NCI-H146 (cell line): ENCODE measurements at regions not wholly inside any gene's neighbourhood (a gene's known extent, or its start where the extent isn't known, plus 50 kb on each side); places are given as distances from the start of the nearest gene placed in this dataset.
"Not testable (repeated sequence)": the region's sequence is repeated elsewhere in the genome, so short reads cannot be mapped to it uniquely, and the experiment has no call there.

Experiments
- DNase-seq: peaks from one replicate; lab custom pipeline; 2025; lab: John Stamatoyannopoulos, UW

DNA sequence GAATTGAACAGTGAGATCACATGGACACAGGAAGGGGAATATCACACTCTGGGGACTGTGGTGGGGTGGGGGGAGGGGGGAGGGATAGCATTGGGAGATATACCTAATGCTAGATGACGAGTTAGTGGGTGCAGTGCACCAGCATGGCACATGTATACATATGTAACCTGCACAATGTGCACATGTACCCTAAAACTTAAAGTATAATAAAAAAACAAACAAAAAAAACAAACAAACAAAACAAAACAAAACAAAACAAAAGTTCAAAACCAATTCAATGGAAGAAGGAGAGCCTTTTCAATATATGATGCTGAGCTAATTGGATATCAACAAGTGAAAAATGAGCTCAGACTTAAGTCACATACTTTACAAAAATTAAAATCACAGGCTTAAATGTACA lies 592.8 kb downstream of the CBLN4 start:
- DNase-seq: not testable (repeated sequence)

DNA sequence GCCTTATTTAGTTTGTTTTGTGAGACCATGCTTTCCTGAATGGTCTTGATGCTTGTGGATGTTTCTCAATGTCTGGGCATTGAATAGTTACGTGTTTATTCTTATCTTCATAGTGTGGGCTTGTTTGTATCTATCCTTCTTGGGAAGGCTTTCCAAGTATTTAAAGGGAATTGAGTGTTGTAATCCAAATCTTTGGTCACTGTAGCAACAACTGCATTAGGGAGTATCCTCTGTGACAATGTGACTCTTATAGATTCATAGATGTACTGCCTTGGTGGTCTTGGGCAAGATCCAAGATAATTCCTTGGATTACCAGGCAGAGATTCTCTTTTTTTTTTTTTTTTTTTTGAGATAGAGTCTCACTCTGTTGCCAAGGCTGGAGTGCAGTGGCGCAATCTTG lies 598.4 kb downstream of the CBLN4 start:
- DNase-seq: no peak

DNA sequence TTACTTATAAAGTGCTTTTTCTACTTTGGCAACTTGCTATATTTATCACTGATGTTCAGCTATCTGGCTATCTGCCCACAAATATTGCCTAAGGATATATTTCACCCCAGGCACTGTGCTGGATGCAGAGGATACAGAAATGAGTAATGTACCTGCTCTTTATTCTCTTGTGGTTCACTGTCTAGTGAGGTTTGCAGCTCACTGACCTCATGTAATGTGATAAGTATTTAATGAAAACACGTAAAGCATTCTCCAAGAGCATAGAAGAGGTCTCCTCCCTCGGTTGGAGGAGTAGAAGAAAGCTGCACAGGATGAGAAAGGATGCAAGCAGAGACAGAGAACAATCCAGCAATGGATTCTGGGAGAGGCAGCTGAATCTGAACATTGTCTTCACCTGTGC lies 610.7 kb downstream of the CBLN4 start:
- DNase-seq: peak; percentile 45

DNA sequence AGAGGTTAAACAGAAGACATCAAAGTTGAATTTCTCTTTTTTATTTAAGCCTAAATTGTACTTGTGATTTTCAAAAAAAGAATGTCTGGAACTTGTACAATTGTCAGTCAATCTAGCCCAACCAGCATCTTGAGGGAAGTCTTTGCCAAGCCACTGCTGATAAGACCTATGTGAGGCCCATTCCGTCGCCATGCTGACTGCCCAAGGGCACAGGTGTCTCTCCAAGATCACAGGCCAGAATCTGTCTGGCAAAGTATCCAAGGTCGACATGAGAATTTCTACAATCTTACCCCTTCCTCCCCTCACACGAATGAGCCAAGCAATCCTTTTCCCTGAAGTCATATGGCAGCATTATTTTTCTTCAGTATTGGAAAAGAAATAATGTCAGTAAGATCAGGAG lies 614.5 kb downstream of the CBLN4 start:
- DNase-seq: no peak

DNA sequence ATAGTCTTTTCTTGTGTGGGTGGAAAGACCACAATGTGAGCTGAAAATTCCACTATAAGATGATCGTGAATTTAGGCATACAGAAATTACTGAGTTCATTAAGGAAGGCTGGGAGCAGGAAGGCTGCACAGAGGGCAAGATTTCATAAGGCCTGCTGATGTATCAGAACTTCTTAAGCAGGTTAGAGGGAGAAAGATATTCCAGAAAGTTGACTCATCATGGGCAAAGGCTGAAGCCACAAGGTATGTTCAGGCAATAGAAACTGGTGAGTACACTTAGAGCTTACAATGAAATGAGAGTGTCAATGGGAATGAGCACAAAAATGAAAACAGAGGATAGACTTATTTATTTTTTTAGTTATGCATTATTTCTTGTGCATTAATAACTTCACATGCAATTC lies 618.6 kb downstream of the CBLN4 start:
- DNase-seq: no peak

DNA sequence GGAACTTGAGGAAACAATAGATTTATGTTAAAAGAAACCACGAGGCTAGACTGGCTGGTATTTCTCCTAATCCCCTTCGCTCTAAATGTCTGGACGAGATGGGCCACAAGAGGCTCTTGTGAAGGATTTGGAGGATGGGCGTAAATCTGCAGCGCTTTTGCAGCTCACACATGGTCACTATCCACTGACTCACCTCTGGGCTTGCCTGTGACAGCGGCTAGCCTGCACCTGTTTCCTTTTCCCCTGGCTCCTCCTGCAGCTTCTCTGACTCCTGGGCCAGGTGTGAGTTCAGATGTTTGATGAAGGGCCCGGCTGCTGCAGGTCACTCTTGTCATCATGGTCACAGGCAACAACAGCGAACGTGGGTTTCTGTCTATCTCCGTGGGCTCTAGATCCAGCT lies 629.4 kb downstream of the CBLN4 start:
- DNase-seq: peak; percentile 95

DNA sequence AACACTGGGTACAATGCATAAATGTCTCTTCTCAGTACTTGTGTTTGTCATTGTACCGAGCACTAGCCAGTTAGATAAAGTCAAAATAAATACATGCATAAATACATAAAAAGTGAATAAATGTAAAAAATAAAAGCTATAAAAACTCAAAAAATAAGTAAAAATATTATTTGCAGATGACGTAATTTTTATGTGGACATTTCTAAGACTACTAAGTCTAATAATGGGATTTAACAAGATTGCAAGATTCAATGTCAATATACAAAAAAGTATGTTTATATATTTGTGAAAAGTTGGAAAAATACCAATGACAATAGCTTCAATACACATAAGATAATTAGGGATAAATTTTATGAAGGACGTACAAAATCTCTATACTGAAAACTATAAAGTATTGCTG lies 639.6 kb downstream of the CBLN4 start:
- DNase-seq: no peak

DNA sequence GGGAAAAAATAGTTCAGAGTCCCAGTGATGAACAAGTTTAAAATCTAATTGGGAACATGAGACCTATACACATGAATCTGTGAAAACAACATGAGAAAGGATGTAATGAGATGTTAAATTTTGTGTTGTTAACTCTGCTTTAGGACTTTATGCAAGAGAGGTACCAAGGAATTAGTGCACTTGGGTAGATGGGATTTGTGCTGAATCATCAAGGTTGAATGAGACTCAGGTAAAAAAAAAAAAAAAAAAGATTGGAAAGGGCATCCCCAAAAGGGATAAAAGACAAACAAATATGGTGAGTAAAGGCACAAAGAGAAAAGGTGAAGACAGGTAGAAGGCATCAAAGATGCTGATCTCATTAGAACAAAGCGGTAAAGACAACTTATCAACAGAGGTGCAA lies 644.4 kb downstream of the CBLN4 start:
- no peak for DNase-seq

DNA sequence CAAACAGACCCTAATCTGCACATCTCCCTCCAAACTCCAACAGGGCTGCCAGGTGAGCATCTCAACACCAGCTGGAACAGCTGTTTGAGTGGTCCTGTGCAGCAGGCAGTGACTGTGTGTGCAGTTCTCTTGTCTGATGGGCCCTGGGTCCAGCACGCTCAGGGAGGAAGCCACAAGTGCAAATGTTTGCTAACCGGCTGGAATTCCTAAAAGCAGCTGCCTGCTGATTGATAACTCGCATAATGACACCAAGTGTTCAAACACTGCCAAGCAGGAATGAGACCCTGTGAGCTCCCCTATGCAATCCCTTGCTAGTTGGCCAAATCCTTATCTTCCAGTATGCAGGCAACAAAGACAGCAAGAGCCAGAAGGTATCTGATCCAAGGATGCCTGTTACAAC lies 650.6 kb downstream of the CBLN4 start:
- DNase-seq: peak; percentile 100

DNA sequence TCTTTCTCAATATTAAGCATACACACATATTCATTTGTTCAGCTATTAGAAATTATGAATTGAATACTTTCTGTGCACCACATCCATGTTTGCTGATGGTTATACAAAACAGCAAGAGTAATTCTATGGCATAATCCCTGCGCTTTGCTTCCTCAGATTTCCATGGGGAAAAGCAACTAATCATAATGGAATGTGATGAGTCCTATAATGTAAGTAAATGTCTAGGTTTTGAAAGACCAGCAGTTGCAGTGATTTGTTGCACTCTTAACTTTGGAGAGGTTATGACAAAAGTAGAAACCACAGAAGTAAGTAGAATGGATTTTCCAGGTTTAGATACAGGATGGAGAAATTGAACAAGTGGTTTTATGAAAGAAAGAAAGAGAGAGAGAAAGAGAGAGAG lies 652.1 kb downstream of the CBLN4 start:
- DNase-seq: no peak

DNA sequence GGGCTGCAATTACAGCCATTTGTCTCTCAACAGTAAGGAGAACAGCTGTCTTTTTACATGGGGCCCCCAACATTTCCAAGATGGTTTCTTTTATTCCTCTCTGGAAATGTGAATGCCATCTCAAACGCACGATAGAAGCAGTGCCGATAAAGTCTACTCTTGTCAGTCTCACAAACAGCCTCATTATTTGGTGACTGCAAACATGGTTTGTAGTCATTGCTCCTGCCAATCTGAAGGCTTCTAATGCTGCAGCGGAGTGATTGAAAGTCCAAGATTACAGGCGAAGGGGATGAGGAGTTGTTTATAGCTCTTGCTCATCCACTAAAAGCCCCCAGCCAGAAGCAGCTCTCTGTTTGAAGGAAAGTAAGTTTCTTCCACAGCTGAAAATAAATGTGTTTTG lies 657.1 kb downstream of the CBLN4 start:
- no peak for DNase-seq

DNA sequence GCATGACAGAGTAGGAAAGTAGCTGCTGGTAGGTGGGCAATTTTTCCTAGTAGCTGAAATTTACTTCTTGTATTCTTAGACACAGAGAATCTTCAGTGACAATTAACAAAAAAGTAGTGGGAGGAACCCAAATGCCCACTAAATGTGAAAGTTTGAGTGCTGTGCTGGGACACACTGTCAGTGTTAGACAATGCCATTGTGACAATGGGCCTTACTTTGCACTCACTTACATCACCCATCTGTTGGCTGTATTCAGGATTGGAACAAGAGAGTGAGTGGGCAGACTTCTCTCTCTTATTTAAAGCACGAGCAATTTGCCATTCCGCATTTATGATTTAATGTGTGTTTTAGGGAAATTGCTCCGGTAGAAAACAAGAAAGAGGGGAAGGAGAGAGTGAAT lies 662.5 kb downstream of the CBLN4 start:
- DNase-seq: no peak

DNA sequence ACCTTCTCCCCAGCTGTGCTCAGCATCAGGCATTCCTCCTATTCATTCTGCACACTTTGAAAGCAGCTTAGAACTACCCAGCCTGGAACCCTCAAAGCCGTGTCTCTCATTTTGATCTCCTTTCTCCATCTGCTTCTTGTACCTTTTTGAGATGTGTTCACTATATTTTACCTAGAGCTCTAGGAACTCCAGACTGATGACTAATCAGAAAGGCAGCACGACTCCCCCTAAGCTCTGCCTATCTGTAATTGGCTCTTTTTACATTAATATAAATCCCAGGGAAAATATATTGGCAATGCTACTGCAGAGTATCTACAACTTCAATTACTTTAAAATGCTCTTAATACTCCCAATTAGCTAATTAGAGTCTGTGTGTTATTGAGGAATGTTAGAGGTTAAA lies 671.5 kb downstream of the CBLN4 start:
- DNase-seq: no peak

DNA sequence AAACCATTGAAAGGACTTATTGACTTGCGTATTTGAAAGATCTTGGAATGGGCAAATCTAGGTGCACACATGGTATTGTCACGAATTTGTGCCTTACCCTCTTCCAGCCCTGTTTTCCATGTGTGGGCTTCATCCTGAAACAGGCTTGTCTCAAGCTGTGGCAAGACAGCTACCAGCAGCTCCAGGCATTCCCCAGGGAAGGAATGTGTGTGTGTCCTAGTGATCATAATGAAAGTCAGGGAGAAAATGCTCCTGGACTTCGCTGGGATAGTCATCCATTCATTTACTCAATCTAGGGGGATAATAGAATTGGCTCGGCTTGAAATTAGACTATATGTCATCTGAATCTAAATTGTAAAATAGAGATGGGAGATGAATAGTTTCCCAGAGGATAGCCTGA lies 676.2 kb downstream of the CBLN4 start:
- DNase-seq: no peak

DNA sequence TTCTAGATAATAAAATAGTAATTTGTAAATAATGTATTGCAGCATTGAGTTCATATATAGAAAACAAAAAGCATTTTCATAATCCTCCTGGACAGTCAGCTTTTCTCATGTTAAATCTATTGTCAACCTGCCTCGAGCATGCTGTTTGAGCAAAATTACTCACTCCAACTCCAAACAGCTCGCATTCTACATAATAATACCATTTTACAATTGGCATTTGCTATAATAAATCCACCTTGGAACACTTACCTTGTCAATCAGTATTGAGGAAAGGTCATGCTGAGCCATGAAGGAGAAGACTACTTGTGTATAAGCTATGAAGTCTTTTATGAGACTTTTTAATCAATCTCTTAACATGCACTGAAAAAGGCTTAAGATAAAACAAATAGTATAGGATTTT lies 682.6 kb downstream of the CBLN4 start:
- DNase-seq: no peak

DNA sequence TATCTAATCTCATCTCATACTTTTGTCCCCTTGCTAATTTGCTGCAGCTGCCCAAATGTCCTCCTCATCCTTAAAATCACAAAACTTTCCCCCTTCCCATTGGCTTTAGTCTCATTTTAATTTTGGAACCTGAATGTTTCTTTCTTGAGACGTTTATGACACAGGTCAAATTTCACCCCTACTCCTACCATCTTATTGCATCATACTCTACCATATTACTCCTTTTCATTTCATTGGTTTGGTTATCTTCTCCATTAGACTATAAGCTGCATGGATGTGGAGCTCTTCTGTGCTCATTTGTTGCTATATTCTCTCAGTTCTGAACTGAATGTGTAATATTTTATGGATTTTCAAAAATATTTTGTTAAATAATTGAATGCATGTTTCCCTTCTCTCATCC lies 688.6 kb downstream of the CBLN4 start:
- no peak for DNase-seq

DNA sequence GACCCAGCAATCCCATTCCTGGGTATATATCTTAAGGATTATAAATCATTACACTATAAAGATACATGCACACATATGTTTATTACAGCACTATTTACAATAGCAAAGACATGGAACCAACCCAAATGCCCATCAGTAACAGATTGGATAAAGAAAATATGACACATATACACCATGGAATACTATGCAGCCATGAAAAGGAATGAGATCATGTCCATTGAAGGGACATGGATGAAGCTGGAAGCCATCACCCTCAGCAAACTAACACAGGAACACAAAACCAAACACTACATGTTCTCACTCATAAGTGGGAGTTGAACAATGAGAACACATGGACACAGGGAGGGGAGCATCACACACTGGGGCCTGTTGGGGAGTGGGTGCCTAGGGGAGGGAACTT lies 694.5 kb downstream of the CBLN4 start:
- not testable (repeated sequence) for DNase-seq

DNA sequence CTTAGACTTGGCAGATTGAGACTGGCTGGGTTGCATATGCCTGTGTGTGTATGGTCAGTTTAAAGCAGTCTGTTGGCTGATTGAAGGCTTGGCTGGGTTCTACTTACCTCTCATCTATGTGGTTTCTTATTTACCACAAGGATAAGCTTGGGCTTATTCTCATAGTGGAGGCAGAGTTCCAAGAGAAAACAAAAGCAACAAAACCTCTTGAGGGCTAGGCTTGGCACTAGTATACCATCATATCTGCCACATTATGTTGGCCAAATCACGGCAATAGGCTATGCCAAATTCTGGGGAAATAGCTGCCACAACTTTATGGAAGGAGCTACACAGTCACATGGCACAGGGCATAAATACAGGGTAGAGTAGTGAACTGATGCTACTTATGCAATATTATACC lies 714.1 kb downstream of the CBLN4 start:
- no peak for DNase-seq

DNA sequence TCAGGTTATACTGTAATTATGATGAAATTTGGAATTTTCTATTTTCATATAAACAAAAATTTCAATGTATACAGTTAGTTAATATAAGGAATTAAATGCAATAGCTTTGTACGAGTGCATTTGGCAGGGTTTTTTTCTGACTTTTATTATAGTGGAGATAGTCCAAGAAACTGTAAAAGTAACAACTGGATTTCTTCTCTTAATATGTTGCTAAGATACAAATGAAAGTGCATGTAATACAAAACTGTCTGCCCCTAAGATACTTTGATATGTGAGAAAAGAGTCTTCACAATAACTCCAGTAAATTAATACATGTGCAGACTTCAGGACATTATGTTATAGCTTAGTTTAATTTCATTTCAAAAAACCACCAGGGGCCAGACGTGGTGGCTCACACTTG lies 721.4 kb downstream of the CBLN4 start:
- no peak for DNase-seq

DNA sequence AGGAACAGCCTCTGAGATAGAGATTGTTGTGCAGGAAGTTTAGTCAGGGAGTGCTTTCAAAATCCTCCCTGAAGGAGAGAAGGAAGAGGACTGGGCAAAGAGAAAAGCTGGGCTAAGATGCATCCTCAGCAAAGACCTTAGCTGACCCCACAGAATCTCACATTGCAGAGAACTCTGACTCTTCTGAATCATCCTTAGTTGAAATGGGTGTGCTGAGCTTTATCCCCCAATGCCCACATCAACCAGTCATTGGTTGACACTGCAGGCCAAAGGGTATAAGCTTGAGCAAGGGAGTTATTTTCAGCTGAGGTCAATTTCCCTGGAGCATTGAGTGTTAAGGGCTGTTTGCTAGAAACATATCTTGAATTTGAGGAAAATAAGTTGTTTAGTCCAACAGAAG lies 732.2 kb downstream of the CBLN4 start:
- no peak for DNase-seq

DNA sequence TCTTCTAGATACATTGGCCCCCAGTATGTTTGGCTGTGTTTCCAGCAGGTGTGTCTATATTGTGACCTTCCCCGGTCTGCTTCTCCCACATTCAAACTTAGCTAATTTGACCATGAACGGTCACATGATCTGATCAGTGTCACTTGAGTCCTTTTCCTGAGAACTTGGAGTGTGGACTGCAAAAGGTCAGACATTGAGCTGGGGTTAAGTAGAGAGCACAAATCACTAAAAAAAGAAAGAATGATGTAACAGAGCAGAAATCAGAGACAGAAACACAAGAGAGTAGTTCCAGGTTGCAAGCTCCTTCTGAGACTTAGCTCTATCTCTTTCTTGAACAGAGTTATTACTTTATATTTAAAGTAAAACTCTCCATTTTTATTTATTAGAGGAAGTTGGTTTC lies 733.9 kb downstream of the CBLN4 start:
- no peak for DNase-seq

DNA sequence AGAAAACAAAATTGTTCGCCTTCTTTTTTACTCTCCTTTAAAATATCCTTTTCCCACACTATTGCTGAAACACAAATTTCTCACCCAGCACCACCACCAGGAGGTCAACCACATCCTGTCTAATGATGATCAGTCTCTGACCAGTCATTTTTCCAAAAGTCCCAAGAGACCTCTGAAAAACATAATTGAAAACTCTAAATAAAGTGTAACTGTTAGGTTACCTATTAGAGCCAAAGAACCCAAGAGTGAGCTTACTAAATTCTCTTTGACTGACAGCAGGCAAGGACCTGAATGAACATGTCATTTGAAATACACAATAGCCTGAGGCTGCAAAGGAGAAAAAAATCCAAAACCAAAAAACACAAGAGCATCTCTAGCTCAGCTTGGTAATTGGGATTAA lies 735.4 kb downstream of the CBLN4 start:
- DNase-seq: peak; percentile 23

DNA sequence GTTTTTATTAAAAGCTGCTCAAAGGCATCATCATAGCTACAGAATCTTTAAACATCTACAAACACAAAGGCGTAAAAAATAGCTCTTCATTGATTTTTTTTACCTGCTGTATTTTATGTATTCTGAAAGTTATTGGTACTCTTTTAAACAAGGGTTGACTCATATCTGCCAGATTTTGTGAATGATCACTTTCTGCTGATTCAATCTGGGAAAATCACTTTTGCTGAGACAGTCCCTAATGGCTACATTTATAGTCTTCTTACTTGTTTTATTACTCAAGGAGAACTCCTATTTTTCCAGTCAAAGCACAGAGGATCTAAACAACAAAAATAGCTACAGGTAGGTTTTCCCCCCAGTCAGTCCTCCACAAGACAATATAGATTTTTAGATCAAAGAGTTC lies 739.0 kb downstream of the CBLN4 start:
- no peak for DNase-seq

DNA sequence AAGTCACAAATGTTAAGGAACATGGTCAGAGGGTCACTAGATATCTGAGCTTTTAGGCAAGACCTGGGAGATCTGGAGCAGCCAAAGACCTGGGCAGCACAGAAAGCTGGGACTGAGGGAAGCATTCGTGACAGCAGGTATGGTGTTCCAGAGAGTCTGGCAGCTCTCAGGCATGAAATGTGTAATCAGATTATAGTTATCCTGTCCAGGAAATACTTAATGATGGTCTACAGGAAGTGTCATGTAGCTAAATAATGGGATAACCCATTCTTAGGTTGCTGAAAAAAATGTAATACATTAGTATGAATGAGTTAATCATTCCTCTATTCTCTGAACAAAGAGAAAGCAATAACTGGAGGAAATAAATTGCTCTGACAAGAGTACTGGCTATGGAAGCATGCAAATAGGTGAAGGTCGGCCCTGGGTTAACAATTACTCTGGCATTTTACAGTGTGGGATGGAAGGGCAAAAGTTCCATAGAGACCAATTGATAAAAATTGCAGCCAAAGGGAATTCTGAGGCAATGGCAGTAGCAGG lies 740.5 kb downstream of the CBLN4 start:
- peak; percentile 89 for DNase-seq

DNA sequence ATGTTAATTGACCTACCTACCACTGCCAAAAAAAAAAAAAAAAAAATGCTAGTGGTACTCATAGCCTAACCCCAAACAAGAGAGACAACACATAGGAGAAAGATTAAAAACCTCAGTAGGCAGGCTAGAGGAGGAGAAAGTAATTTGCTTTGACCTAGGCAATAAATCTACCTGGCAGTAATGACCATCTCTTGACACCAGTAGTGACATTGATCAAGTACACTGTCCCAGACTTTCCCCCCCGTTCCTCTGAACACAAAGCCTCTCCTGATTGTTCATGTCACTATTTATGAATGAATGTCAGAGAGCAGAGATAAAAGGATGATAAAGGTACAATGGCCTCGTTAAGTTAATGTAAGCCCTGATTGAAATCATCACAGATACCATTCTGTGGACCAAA lies 746.8 kb downstream of the CBLN4 start:
- DNase-seq: peak; percentile 89
